T-helper 1 cell (primary cell): ENCODE measurements at regions not wholly inside any gene's neighbourhood (a gene's known extent, or its start where the extent isn't known, plus 50 kb on each side); places are given as distances from the start of the nearest gene placed in this dataset.
"Not testable (repeated sequence)": the region's sequence is repeated elsewhere in the genome, so short reads cannot be mapped to it uniquely, and the experiment has no call there.

Experiments used
- DNase-seq, 5 donors: peaks; one replicate each; pipeline ENCODE4 v3.0.0-alpha.2; 2012 to 2020

DNA sequence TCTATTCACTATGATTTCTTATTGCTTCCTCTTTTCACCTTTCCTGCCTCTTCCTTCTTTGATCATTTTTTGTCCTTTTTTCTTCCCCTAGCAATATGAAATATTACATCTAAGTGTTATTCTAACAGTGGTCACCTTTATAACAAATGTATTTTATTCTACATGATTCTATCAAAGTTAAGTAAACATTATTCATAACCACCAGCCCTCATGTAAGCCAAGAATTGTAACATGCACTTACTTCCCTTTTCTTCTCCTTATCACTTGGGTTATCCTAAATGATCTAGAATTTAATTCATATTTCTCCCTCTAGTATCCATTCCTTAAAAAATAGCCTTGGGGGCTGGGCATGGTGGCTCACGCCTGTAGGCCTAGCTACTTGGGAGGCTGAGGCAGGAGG, 88.3 kb upstream of the SLC22A23 start:
- no peak for DNase-seq

DNA sequence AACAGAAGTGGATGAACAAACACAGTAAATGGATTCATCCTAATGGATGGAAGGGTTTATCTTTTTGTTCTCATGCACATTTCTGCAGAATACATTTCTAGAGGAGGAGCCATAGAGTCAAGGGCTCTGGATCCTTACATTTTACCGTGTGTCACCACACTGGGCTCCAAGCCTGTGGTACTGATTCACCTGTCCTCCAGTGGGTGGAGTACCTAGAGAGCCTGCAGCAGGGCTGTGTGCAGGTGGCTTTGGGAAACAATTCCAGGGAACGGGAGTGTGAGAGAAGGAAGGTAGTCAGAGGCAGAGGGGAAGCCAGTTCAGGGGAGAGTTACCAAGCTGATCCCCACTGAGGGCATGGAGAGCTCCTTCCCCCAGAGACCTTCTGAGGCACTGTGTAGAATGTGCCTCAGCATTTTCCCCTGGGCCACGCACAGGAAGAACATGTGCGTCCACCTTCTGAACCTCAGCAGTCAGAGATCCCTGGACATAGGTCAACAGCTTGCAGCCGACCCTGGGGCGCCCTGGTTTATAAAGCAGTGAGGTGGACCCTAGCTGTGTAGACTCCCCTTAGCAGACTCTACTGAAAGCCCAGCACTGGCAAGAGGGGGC, 85.3 kb upstream of the SLC22A23 start:
- no peak for DNase-seq

DNA sequence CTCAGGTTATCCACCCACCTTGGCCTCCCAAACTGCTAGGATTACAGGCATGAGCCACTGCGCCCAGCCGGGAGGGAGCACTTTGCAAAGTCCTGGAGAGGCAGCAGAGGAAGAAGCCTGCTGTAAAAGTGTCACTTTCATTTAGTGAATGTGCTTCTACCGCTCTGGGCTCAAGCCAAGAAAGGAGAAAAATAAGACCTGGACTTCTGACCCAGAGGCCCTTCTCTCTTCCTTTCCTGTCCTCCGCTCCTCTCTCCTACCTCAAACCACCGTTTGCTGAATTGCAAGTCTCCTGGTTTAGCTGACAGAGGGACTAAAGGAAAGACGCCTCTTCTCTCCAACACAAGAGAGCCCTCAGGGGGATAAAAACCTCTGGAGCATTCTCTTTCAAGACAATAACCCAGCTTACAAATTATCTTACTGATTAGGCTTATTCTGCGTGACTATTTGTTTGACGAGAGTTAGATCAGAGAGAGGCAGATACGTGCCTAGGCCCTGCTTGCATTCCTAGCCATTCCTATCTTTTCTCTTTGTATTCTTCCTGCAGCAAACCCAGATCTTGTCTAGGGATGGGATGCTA, 84.2 kb upstream of the SLC22A23 start:
- no peak for DNase-seq

DNA sequence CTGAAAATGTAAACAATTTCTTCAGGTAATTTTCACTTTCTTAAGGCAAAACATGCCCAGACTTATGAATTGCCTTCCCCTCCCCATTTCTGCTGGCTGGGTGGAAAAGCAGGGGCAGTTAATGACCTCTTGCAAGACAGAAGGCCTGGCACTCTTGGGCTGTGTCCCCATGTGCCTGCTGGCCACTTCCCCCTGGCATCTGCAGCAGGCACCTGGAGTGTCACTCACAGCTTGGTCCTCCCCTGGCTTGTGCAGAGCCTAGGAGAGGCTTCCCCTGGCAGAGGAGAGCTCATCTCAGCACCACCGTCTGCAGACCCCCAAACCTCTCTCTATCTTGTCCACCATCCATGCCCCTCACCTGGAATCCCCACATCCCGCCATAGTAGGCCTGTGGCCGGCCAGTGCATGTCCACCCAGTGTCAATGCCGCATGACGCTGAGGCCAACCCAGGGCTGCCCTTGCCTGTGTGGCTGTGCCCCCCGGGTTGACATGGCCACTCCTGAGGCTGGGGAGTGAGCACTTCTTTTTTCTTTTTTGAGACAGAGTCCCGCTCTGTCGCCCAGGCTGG, 83.5 kb upstream of the SLC22A23 start:
- DNase-seq, result no peak

DNA sequence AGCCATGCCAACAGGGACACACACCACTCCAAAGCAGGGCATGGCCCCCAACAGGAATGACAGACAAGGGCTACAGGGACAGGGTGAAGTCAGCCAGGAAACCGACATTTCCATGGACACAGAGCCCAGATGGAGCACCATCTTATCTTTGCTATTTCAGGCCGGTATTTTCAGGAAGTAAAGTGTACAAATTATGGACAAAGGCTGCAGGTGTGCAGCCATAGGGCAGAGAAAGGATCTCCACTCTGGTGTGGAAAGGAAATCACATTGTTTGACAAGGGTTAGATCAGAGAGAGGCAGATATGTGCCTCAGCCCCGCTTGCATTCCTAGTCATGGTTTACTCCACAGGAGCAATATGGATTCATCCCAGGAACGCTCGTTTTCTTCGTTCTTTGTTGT, 81.7 kb upstream of the SLC22A23 start:
- DNase-seq, result no peak

DNA sequence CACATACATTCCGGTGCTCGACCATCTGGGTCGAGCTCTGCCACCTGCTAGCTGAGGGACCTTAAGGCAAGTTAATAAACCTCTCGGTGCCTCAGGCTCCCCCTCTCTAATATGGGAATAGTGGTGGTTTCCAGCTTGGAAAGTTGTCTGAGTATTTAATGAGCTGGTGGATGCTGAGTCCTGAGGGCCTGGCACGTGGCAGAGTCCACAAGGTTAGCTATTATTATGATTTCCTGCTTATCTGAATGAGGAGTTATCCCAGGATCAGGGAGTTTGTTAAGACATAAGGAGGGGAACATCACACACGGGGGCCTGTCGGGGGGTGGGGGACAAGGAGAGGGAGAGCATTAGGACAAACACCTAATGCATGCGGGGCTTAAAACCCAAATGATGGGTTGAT, 80.1 kb upstream of the SLC22A23 start:
- no peak for DNase-seq

DNA sequence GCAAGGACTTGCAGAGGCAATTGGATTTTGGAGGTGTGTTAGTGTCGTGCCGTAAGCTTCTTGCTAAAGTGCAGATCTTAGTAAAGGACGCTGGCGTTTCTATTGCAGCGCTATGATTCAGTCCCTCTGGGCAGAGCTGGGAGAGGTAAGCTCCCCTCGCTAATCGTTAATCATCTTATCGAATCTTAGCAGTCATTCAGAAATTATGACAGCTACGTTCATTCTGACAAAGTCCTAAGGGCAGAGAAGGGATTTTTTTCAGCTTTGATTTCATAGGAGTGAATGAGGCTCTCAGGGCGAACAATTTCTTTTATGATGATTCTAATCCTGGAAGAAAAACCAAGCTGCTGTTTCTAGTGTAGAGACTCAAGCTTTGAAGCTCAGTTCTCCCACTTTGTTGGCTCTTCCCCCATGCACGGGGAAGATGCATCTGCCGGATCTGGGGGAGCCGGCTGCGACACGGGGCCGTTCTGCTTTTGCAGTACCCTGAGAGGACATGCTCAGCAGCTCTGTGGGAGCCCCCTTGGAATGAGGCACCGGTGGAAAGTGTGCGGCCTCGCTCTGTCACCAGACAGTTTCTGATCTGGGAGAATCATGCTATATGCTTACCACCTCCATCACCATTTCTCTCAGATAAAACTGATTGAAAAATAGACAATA, 79.1 kb upstream of the SLC22A23 start:
- no peak for DNase-seq

DNA sequence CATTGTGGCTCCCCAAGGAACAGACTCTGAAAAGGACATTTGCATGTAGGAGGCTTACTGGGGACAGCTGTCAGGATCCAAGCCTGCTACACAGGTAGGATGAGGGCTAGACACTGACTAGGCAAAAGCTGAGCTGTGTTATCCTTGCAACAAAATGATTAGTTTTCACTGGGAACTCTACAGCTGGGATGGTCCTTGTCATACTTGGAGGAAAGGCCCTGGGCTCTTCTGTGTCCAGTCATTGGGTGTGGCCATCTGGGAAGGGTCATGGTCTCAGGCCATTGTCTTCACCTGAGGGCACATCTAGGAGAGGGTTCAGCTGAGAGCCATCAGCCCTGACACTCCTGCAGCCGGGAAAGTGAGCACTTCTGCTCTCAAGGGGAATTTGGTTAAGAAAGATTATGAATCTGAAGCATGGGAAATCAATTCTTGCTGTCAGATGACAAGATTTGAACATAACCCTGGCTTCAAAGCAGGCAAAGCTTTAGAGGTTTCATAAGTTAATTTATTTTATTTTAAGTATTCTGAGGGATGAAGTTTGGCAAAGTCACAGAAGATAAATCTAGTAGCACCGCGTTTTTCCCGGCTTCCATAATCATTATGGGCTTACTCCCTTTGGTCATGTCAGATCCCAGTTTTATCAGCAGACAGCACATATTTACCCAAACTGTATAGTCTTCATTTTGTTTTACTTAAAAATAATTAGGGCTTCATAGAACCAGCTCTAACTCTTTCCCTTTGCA, 78.4 kb upstream of the SLC22A23 start:
- no peak for DNase-seq

DNA sequence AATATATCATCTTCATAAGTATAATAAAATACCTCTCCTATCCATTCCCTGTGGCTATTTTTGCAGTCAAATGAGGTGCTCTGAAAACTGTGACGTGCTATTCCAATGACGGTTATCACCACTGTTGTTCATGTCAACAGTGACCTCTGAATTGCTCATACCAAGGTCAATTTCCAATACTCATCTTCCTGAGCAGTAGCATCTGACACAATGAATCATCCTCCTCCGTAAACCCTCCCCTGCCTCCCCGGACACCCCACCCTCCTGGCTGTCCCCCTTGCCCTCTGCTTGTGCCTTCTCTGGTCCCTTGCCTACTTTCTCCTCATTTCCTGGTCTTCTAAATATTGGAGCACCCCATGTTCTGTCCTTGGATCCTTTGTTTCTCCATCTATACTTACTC, 77.7 kb upstream of the SLC22A23 start:
- no peak for DNase-seq

DNA sequence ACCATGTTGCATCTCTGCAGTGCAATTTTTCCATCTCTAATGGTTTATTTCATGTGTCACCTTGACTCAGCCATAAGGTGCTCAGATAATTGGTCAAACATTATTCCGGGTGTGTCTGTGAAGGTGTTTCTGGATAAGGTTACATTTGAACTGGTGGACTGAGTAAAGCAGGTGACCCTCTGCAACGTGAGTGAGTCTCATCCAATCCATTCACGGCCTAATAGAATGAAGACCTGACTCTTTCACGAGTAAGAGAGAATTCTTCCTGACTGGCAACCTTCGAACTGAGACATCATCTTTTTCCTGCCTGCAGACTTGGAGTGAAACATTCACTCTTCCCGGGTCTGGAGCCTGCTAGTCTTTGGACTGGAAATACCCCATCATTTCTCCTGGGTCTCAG, 77.1 kb upstream of the SLC22A23 start:
- DNase-seq, result no peak

DNA sequence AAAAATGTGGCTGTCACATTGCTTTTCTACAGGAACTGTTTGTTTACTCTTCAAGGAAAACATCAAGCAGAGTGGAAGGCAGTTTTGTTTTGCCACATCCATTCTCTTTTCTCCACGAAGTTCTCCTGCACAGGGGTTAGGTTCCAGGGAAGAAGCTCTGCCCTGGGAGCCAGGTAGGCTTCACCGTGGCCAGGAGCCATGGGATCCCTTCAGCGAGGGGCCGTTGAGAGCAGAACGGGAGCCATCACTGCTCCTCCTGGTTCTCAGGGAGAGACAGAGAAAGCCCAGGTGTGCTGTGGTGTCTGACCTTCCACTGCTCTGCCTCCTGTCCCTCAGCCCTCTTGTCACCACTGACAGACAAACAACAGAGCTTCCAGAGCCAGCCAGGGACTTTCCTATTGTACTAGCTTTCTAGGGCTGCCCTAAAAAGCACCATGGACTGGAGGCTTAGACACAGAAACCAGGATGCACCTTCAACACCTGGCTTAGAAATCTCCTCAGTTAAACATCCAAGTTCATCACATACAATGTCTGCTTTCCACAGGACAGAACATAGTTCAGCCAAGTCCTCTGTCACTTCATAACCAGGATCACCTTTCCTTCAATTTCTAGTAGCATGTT, 75.6 kb upstream of the SLC22A23 start:
- no peak for DNase-seq

DNA sequence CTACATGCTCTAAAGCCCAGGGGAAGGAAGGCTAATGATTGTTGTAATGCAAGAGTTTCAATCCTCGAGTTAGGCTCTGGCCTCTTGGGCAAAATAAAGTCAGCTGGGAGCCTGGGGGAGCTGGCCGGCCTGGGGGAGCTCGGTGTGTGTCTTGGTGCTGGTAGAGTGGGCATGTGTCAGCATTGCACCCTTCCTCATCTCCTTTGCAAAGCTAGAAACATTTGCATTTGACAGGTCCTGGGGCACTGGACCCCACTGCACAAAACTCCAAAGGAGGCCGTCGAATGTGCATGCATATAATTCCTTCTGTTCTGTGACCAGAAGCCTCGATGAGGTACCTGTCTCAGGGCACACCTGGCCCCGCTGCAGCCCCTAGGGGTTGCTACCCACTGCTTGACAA, 74.6 kb upstream of the SLC22A23 start:
- DNase-seq, result no peak

DNA sequence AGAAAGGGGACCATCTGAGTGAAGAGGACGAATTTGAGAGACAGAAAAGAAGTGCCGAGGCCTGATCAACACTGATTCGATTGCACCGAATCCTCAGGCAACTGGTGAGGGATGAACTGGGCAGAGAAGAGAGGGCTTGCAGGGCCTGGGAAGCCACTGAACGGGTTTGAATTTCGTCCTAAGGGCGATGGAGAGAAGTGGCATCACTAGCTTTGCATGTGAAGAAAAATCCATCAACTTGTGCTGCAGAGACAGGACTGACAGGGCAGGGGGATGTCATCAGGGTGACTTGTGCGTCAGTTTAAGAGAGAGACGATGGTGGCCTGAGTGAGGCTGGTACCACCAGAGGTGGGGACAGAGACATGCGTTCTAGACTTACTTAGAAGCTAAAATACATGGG, 73.7 kb upstream of the SLC22A23 start:
- no peak for DNase-seq

DNA sequence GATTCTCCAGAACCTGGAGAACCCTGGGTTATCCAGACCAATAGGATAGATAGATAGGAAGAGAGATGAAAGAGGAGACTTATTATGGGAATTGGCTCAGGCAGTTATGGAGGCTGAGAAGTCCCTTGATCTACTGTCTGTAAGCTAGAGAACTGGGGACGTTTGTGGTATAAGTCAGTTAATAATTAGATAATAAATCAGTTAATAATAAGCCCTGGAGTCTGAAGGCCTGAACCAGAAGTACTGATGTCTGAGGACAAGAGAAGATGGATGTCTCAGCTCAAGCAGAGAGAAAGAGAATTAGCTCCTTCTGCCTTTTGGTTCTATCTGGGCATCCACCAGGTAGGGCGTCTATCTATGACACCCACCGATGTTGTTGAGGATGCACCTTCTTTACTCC, 72.9 kb upstream of the SLC22A23 start:
- no peak for DNase-seq

DNA sequence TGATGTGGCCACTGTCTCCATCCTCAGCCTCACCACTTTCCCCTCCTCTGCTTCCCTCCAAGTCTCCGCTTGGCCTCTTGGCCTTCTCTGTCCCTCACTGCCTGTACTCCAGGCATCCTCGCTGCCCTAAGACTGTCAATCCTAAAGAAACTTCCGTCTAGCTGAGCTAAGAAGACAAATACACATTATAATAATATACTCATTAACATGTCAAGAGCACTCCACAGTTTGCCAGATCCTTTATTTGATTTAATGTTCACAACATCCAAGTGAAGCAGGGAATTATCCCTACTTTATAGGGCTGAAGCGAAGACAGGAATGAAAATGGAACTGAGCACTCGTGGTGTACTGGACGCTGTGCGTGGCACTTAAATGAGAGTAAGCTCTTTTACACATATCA, 72.4 kb upstream of the SLC22A23 start:
- DNase-seq, result no peak

DNA sequence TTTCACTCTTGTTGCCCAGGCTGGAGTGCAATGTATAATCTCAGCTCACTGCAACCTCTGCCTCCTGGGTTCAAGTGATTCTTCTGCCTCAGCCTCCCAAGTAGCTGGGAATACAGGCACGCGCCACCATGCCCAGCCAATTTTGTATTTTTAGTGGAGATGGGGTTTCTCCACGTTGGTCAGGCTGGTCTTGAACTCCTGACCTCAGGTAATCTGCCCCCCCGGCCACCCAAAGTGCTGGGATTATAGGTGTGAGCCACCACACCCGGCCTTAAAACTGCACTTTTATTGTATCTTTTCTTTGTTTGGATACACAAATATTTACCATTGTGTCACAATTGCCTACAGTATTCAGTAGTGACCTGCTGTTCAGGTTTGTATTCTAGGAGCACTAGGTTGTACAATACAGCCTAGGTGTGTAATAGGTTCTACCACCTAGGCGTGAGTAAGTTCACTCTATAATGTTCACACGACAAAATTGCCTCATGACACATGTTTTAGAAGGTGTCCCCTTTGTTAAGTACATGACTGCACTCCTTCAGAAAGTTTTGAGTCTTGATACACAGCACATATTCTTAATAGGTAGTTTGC, 71.3 kb upstream of the SLC22A23 start:
- DNase-seq, result not testable (repeated sequence)

DNA sequence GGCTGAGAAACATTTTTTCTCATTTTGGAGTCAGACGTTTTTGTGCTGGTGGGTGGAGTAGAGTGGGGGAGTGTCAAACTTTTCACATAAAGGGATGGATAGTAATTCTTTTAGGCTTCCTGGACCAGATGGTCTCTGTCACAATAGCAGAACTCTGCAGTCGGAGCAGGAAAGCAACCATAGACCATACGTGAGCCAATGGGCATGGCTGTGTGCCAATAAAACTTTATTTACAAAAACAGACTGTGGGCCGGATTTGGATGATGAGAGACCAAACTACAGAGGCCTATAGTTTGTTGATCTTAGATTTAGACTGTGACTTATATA, 70.8 kb upstream of the SLC22A23 start:
- no peak for DNase-seq

DNA sequence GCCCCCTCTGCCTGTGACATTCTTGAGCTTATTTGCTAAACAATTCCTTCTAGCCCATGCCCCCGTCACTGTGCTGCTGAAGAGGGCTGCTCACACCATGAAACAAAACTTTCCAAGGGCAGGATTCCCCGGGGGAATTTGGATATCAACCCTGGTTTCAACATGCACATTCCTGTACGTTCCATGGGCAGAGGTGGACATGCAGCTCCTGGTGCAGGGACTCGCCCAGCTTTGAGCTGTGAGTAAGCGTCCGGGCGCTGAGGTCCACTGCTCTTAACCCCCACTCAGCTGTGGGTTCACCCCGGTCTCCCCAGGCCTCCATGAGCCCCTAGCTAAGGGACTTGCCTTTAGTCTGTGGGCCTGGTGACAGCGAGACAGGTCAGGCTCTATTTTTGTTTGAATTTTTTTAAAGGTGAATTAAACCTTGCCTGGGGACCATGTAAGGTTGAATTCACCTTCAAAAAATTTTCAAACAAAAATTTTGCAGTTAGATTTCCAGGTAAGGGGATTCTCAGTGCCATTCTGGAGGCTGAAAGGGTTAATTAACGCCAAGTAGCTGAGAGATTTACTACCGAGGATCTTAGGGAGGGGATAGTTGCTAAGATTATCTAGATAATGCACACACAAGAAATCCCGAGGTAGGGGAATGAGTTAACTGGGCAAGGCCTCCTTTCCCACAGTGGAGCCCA, 70.3 kb upstream of the SLC22A23 start:
- DNase-seq, result no peak

DNA sequence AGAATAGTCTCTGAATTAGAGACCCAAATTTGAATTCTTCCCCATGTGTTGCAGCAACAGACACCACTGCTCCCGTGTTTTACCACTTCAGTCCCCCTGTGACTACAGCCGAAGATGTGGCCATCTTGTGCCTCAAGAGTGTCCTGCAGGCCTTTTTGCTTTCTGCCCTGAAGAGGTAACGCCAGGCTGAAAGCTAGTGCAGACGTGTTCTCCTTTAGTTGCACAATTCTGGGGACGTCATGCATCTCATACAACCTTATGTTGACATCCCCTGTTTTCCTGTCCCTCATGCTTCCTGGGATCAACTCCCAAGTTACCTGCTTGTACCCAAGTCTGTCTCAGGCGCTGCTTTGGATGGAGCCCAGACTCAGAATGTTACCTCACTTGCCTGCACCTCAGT, 69.1 kb upstream of the SLC22A23 start:
- DNase-seq, result no peak

DNA sequence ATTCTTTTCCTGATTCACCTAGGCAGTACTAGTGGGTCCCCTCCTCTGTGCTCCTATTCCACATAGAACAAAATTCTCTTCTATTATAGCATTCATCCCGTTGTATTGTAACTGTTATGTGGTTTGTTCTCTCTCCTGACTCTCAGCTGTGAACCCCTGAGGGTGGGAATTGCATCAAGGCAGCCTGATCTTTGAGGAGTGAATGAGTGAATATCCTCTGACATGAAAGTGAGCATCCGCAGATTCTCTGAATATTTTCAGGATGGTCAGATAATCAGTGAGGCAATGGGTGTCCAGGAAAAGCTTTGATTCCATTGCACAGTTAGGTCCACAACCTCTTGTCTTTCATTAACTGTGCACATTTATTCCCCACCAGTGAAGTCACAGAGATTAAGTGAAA, 67.6 kb upstream of the SLC22A23 start:
- no peak for DNase-seq

DNA sequence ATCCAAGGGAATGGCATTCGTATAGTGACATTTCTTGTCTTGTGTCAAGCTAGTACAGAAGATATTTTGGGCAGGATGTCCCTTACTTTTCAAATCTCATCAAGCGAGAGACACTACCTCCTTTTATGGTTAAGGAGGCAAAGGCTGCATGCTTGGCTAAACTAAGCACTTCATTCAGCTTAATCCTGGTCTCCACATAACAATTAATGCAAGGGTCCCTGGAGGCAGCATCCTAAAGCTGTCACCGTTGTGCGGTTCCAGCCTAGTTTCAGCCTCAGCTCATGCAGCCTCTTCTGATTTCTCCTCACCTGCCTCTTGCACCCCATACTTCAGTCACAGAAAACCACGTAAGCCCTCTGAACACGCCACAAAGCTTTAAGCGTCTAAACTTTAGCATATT, 67.1 kb upstream of the SLC22A23 start:
- no peak for DNase-seq

DNA sequence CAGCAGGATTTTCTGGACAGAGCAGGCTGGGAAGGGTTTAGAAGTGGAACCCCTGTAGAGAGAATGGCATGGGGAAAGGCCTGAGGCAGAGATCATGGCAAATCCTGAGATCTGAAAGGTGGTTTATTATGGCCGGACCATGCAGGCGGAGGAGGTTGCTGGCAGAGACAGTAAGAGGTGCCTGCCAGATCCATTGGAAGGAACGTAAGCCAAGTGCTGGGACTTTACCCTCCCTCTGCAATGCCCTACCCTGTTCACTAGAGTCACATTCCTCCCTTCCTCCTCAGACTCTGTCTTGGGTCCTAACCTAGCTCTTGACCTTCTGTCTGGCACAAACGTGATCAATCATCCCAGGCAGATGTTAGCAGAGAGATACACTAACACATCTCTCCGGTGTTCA, 66.4 kb upstream of the SLC22A23 start:
- DNase-seq, result no peak
